ENCODE measurements at regions not wholly inside any gene's neighbourhood (a gene's known extent, or its start where the extent isn't known, plus 50 kb on each side); places are given as distances from the start of the nearest gene placed in this dataset.

- Histone ChIP-seq H3K9ac (ENCODE audit: extremely low read depth, low read length, poor library complexity, severe bottlenecking) (no peak overlapping the region), H3K9me3 (ENCODE audit: control insufficient read depth, low read length) (no peaks in the 10 kb centered on the region), H3K27me3 (ENCODE audit: control insufficient read depth, insufficient read depth, low read length, poor library complexity, severe bottlenecking) (peaks cover 22% of the 10 kb centered on the region), H3K27ac (ENCODE audit: low read depth, low read length) (no peak overlapping the region), H3K4me1 (ENCODE audit: control insufficient read depth, insufficient read depth, low read length) (peaks cover 6% of the 10 kb centered on the region), H3K36me3 (ENCODE audit: control insufficient read depth, insufficient read depth, low read length) (no peaks in the 10 kb centered on the region), H3K4me3 (ENCODE audit: low read length) (no peak overlapping the region)
- H3K36me3 Mint-ChIP-seq (ENCODE audit: low read depth), result no peaks in the 10 kb centered on the region
- no peak overlapping the region for H3K4me3 Mint-ChIP-seq
- TF ChIP-seq, protein P1, sequence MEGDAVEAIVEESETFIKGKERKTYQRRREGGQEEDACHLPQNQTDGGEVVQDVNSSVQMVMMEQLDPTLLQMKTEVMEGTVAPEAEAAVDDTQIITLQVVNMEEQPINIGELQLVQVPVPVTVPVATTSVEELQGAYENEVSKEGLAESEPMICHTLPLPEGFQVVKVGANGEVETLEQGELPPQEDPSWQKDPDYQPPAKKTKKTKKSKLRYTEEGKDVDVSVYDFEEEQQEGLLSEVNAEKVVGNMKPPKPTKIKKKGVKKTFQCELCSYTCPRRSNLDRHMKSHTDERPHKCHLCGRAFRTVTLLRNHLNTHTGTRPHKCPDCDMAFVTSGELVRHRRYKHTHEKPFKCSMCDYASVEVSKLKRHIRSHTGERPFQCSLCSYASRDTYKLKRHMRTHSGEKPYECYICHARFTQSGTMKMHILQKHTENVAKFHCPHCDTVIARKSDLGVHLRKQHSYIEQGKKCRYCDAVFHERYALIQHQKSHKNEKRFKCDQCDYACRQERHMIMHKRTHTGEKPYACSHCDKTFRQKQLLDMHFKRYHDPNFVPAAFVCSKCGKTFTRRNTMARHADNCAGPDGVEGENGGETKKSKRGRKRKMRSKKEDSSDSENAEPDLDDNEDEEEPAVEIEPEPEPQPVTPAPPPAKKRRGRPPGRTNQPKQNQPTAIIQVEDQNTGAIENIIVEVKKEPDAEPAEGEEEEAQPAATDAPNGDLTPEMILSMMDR (conservative IDR thresholded peaks at IDR 0.05), result no peak
- H3K4me1 Mint-ChIP-seq, result peaks cover 31% of the 10 kb centered on the region
- H3K27ac Mint-ChIP-seq, result no peak overlapping the region
- no peaks in the 10 kb centered on the region for H3K9me3 Mint-ChIP-seq
- H3K27me3 Mint-ChIP-seq (ENCODE audit: insufficient read depth), result peaks cover 49% of the 10 kb centered on the region
- no peak for DNase-seq
These were observed 73.5 kb downstream of the MFAP3 start for GRCh38 chr5:154112255-154112654.

- H3K27ac Mint-ChIP-seq, result no peak overlapping the region
- peaks cover 5% of the 10 kb centered on the region for H3K4me1 ChIP-seq (ENCODE audit: control insufficient read depth, insufficient read depth, low read length)
- H3K9me3 ChIP-seq (ENCODE audit: control insufficient read depth, low read length), result no peaks in the 10 kb centered on the region
- H3K4me3 ChIP-seq (ENCODE audit: low read length), result no peak overlapping the region
- H3K9me3 Mint-ChIP-seq, result no peaks in the 10 kb centered on the region
- H3K27me3 ChIP-seq (ENCODE audit: control insufficient read depth, insufficient read depth, low read length, poor library complexity, severe bottlenecking), result peaks cover 22% of the 10 kb centered on the region
- WGBS, 2 experiments (ENCODE audit: insufficient coverage in 1 of 2, insufficient read length in 1 of 2), result 84 to 96% methylated on average over 3 to 4 of the region's 4 CpGs
- DNase-seq, result peak; percentile 31
- peaks cover 26% of the 10 kb centered on the region for H3K4me1 Mint-ChIP-seq
- H3K36me3 ChIP-seq (ENCODE audit: control insufficient read depth, insufficient read depth, low read length), result no peaks in the 10 kb centered on the region
- no peak overlapping the region for H3K9ac ChIP-seq (ENCODE audit: extremely low read depth, low read length, poor library complexity, severe bottlenecking)
- no peak overlapping the region for H3K27ac ChIP-seq (ENCODE audit: low read depth, low read length)
- H3K36me3 Mint-ChIP-seq (ENCODE audit: low read depth), result no peaks in the 10 kb centered on the region
- H3K4me3 Mint-ChIP-seq, result no peak overlapping the region
- TF ChIP-seq, protein P1 (conservative IDR thresholded peaks at IDR 0.05), result no peak
- peaks cover 49% of the 10 kb centered on the region for H3K27me3 Mint-ChIP-seq (ENCODE audit: insufficient read depth)
These were observed 75.2 kb upstream of the GALNT10 start for GRCh38 chr5:154115291-154115690.

- Histone ChIP-seq H3K27ac (ENCODE audit: low read depth, low read length) (no peak overlapping the region), H3K4me3 (ENCODE audit: low read length) (no peak overlapping the region), H3K9ac (ENCODE audit: extremely low read depth, low read length, poor library complexity, severe bottlenecking) (no peak overlapping the region), H3K36me3 (ENCODE audit: control insufficient read depth, insufficient read depth, low read length) (no peaks in the 10 kb centered on the region), H3K4me1 (ENCODE audit: control insufficient read depth, insufficient read depth, low read length) (peaks cover 5% of the 10 kb centered on the region), H3K27me3 (ENCODE audit: control insufficient read depth, insufficient read depth, low read length, poor library complexity, severe bottlenecking) (peaks cover 30% of the 10 kb centered on the region), H3K9me3 (ENCODE audit: control insufficient read depth, low read length) (peaks cover 7% of the 10 kb centered on the region)
- Mint-ChIP-seq H3K4me1 (peaks cover 19% of the 10 kb centered on the region), H3K9me3 (peaks cover 4% of the 10 kb centered on the region), H3K4me3 (no peak overlapping the region), H3K27ac (no peak overlapping the region), H3K36me3 (ENCODE audit: low read depth) (no peaks in the 10 kb centered on the region), H3K27me3 (ENCODE audit: insufficient read depth) (peaks cover 48% of the 10 kb centered on the region)
- 89 to 91% methylated on average over 4 to 6 of the region's 6 CpGs for WGBS, 2 experiments (ENCODE audit: insufficient coverage in 1 of 2, insufficient read length in 1 of 2)
- TF ChIP-seq, protein P1 (conservative IDR thresholded peaks at IDR 0.05), result no peak
- DNase-seq, result peak; percentile 73
These were observed 73.5 kb upstream of the GALNT10 start for GRCh38 chr5:154117050-154117449.
